Mesodermal cell (in vitro differentiated cells): ENCODE measurements at regions not wholly inside any gene's neighbourhood (a gene's known extent, or its start where the extent isn't known, plus 50 kb on each side); places are given as distances from the start of the nearest gene placed in this dataset.
"Not testable (repeated sequence)": the region's sequence is repeated elsewhere in the genome, so short reads cannot be mapped to it uniquely, and the experiment has no call there.

Source experiments
- H3K27ac ChIP-seq: 2 replicates; pipeline ENCODE4 v1.7.0; 2013; ENCODE audit warnings: mild to moderate bottlenecking, low read depth, low read length, moderate library complexity; ENCODE audit not compliant: severe bottlenecking
- H3K36me3 ChIP-seq: 2 replicates; pipeline ENCODE4 v1.7.1; 2013; ENCODE audit warnings: mild to moderate bottlenecking, low read length, moderate library complexity; ENCODE audit not compliant: control insufficient read depth, insufficient read depth
- H3K4me1 ChIP-seq: one replicate; pipeline ENCODE4 v1.7.1; 2013; ENCODE audit warnings: mild to moderate bottlenecking, low read length; ENCODE audit not compliant: insufficient read depth, control insufficient read depth, poor library complexity, severe bottlenecking
- H3K4me3 ChIP-seq: 2 replicates; pipeline ENCODE4 v1.7.0; 2013; ENCODE audit warnings: low read length, control low read depth, mild to moderate bottlenecking; ENCODE audit not compliant: insufficient read depth, poor library complexity, severe bottlenecking; ENCODE audit errors: extremely low read depth
- H3K9me3 ChIP-seq: 2 replicates; pipeline ENCODE4 v1.7.1; 2013; ENCODE audit warnings: mild to moderate bottlenecking, low read length, moderate library complexity; ENCODE audit not compliant: control insufficient read depth
- WGBS, 2 experiments: methylation state at CpG; one replicate each; pipeline ENCODE4 v1.1.5; 2013; ENCODE audit warnings: missing lambda C conversion rate in 2 of 2; ENCODE audit not compliant: insufficient coverage in 2 of 2; 5-methylcytosine and 5-hydroxymethylcytosine counted together

- no peaks in the 10 kb centered on the region for H3K4me1 ChIP-seq
- no peaks in the 10 kb centered on the region for H3K9me3 ChIP-seq
- no peak overlapping the region for H3K4me3 ChIP-seq
- H3K27ac ChIP-seq, result no peak overlapping the region
- WGBS, 2 experiments, result 60 to 80% methylated on average over 1 of the region's 2 CpGs
- H3K36me3 ChIP-seq, result no peaks in the 10 kb centered on the region
Observed at GRCh38 chr5:54792611-54793404, 192.6 kb downstream of the ESM1 start.

GRCh38 chr5:54787910-54788309, 197.5 kb downstream of the ESM1 start:
- H3K4me3 ChIP-seq, H3K9me3 ChIP-seq, H3K27ac ChIP-seq, H3K4me1 ChIP-seq, H3K36me3 ChIP-seq: not testable (repeated sequence)
- WGBS, 2 experiments, result 50% methylated on average over 2 of the region's 3 CpGs; no CpG with 5 or more reads in 1 of the 2 experiments

- WGBS, 2 experiments, result 80 to 83% methylated on average over 1 to 3 of the region's 9 CpGs
Observed at GRCh38 chr5:54785729-54786591, 199.4 kb downstream of the ESM1 start.

GRCh38 chr5:54778783-54779182, 206.6 kb downstream of the ESM1 start:
- no peaks in the 10 kb centered on the region for H3K4me1 ChIP-seq
- H3K4me3 ChIP-seq, result no peak overlapping the region
- H3K9me3 ChIP-seq, result no peaks in the 10 kb centered on the region
- 90 to 95% methylated on average over 1 to 2 of the region's 2 CpGs for WGBS, 2 experiments
- no peaks in the 10 kb centered on the region for H3K36me3 ChIP-seq
- no peak overlapping the region for H3K27ac ChIP-seq

More at GRCh38 chr5:54785729-54786591, 199.4 kb downstream of the ESM1 start:
- Histone ChIP-seq H3K4me3 (no peak overlapping the region), H3K9me3 (no peaks in the 10 kb centered on the region), H3K4me1 (no peaks in the 10 kb centered on the region), H3K27ac (no peak overlapping the region), H3K36me3 (no peaks in the 10 kb centered on the region)

- Histone ChIP-seq H3K27ac (no peak overlapping the region), H3K9me3 (no peaks in the 10 kb centered on the region)
Observed at GRCh38 chr5:54775645-54776044, 209.7 kb downstream of the ESM1 start.

GRCh38 chr5:54774281-54775170, 210.9 kb downstream of the ESM1 start:
- Histone ChIP-seq H3K27ac (no peak overlapping the region), H3K9me3 (no peaks in the 10 kb centered on the region), H3K4me3 (no peak overlapping the region), H3K36me3 (no peaks in the 10 kb centered on the region), H3K4me1 (no peaks in the 10 kb centered on the region)
- 87 to 91% methylated on average over 3 to 9 of the region's 10 CpGs for WGBS, 2 experiments

More at GRCh38 chr5:54775645-54776044, 209.7 kb downstream of the ESM1 start:
- Histone ChIP-seq H3K4me3 (no peak overlapping the region), H3K36me3 (no peaks in the 10 kb centered on the region), H3K4me1 (no peaks in the 10 kb centered on the region)

GRCh38 chr5:54772684-54773083, 212.7 kb downstream of the ESM1 start:
- Histone ChIP-seq H3K36me3 (no peaks in the 10 kb centered on the region), H3K9me3 (no peaks in the 10 kb centered on the region), H3K4me1 (no peaks in the 10 kb centered on the region), H3K4me3 (no peak overlapping the region), H3K27ac (no peak overlapping the region)
- WGBS, 2 experiments, result 100% methylated on average over 1 of the region's 2 CpGs

GRCh38 chr5:54772231-54772630, 213.2 kb downstream of the ESM1 start:
- Histone ChIP-seq H3K4me3 (no peak overlapping the region), H3K27ac (no peak overlapping the region), H3K9me3 (no peaks in the 10 kb centered on the region), H3K4me1 (no peaks in the 10 kb centered on the region), H3K36me3 (no peaks in the 10 kb centered on the region)
- 79 to 100% methylated on average over 1 to 2 of the region's 3 CpGs for WGBS, 2 experiments

GRCh38 chr5:54769746-54770145, 215.6 kb downstream of the ESM1 start:
- no peaks in the 10 kb centered on the region for H3K4me1 ChIP-seq
- H3K4me3 ChIP-seq, result no peak overlapping the region
- no peaks in the 10 kb centered on the region for H3K9me3 ChIP-seq
- WGBS, 2 experiments, result 86% methylated on average over 1 of the region's 1 CpG; no CpG with 5 or more reads in 1 of the 2 experiments
- no peak overlapping the region for H3K27ac ChIP-seq
- H3K36me3 ChIP-seq, result no peaks in the 10 kb centered on the region

- no peak overlapping the region for H3K27ac ChIP-seq
- H3K4me1 ChIP-seq, result no peaks in the 10 kb centered on the region
- no peaks in the 10 kb centered on the region for H3K9me3 ChIP-seq
- no peak overlapping the region for H3K4me3 ChIP-seq
- H3K36me3 ChIP-seq, result no peaks in the 10 kb centered on the region
- WGBS, 2 experiments, result 100% methylated on average over 2 to 3 of the region's 6 CpGs
Observed at GRCh38 chr5:54769072-54769471, 216.3 kb downstream of the ESM1 start.
